Cardiac fibroblast (primary cell): ENCODE measurements at regions not wholly inside any gene's neighbourhood (a gene's known extent, or its start where the extent isn't known, plus 50 kb on each side); places are given as distances from the start of the nearest gene placed in this dataset.

Experiments used
- DNase-seq, 2 donors: peaks; one replicate each; pipeline versions ENCODE4 v3.0.0 to v3.0.0-alpha.2; 2010; ENCODE audit warnings: low read depth in 2 of 2
- H3K4me3 ChIP-seq, 2 donors: replicated peaks in 1 of 2; 1 replicate in 1 of 2; 2 replicates in 1 of 2; pipeline ENCODE4 v1.5.1; 2011; ENCODE audit warnings: low read depth in 2 of 2, low read length in 2 of 2, mild to moderate bottlenecking in 2 of 2, moderate library complexity in 1 of 2
- CTCF ChIP-seq: IDR thresholded peaks from one replicate; pipeline ENCODE4 v1.5.1; 2011; ENCODE audit warnings: low read depth, mild to moderate bottlenecking, low read length, inconsistent platforms

- no peak for TF ChIP-seq CTCF
- H3K4me3 ChIP-seq = no peak overlapping the region
- no peak for DNase-seq
Observed at GRCh38 chr18:34965566-34965965, 75.6 kb upstream of the MAPRE2 start.

DNA sequence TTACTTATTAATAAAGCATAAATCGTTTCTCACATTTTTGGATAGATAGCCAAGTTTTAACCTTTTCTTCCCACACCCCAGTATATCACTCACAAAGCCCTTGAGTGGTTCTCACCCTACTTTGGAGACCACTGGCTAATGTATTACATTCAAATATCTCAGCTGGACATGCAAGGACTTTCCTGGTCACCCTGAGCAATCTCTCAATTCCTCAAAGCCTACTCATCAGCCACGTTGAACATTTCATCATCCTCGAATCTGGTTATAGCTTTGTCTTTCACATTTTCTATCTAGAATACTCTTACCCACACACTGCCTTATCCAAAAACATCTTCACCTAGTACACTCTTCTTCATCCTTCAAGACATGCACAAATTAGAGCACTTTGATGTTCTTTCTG is 71.1 kb upstream of the MAPRE2 start:
- DNase-seq = peak in 1 of 2 donors; percentile 81
- no peak for TF ChIP-seq CTCF
- H3K4me3 ChIP-seq = no peak overlapping the region

DNA sequence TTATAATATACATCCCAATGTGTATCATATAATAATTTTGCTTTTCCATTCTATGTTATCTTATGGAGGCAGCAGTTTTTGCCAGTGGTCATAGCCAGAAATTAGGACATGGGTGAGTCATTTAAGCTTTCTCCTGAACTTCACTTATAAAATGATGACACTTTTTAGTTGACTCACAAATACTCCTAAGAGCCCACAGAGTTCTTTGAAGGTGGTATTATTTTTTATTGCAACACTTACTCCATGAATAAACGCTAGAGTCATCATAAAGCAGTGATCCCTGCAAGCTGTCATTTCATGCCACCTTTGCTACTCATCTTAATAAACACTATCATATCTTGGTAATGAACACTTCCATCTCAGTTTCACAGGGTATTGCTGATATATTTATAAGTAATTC is 69.9 kb upstream of the MAPRE2 start:
- H3K4me3 ChIP-seq = no peak overlapping the region
- peak; percentile 14 to 84 for DNase-seq
- no peak for TF ChIP-seq CTCF

GRCh38 chr18:34972765-34973414 is 68.3 kb upstream of the MAPRE2 start:
- no peak for TF ChIP-seq CTCF
- DNase-seq = no peak
- peak overlapping the region in 1 of 2 donors; percentile 2 for H3K4me3 ChIP-seq

GRCh38 chr18:34976123-34976522 is 65.1 kb upstream of the MAPRE2 start:
- no peak for TF ChIP-seq CTCF
- no peak overlapping the region for H3K4me3 ChIP-seq
- DNase-seq = no peak

DNA sequence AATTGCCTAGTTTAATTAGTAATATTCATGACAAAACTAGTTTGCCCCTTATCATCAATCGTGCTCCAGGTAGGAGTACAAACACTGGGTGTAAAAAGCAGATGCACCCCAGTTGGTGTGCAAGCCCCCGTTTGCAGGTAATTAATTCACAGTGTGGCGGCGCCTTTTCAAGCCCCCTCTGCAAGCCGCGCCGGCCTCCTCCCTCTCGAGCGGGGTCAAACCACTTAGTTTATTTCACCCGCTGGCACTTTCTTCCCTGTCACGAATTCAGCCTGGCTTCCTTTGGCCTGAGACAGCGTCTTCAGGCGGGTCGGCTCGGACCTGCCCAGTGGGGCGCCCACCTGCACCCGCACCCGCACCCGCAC is 64.7 kb upstream of the MAPRE2 start:
- H3K4me3 ChIP-seq = peak overlapping the region; percentile 63 to 76
- no peak for TF ChIP-seq CTCF
- DNase-seq = no peak
